GM10266 (cell line): ENCODE measurements at regions not wholly inside any gene's neighbourhood (a gene's known extent, or its start where the extent isn't known, plus 50 kb on each side); places are given as distances from the start of the nearest gene placed in this dataset.
A peak's percentile ranks its signal among the peaks of the same experiment; 100 is the strongest.

ENCODE experiments used
- DNase-seq: peaks from one replicate; pipeline ENCODE4 v3.0.0; 2012; ENCODE audit errors: extremely low spot score
- TF ChIP-seq, protein P1 (sequence below): IDR thresholded peaks from 2 replicates; pipeline ENCODE4 v1.5.1; 2012; ENCODE audit warnings: mild to moderate bottlenecking, low read depth; ENCODE audit not compliant: control insufficient read depth, insufficient read depth; ENCODE audit errors: missing control alignments

DNA sequence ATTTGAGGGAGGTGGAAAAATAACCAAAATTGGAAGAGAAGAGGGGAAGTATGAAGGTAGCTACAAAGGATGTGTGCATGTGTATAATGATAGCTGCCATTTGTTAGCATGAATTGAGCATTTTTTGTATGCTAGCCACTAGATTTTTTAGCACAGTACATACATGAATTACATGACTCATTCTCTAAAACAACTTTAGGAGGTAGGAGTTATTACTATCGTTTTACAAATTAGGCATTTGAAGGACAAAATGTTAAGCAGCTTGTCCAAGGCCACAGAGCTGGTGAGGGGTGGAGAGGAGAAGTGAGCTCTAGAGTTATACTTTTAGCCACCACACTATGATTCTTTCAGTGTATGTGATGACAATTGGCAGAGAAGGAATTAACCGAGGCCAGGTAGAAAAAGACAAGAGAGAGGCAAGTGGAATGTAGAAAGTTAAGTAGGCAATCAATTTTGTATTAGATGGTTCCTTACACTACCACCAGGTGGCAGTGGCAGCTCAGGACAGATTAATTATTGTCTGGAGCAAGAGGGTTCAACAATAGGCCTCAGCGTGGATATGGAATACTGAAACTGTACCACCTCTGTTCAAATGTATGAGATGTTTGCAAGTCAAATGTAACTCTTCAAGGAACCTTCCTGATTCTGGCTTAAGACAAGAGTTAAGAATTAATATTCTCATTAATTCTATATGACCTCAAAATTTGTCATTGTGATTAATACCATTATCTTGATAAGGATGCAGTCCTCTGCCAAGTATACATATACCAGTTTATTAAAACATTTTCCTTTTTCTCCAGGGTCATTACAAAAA, 128.0 kb downstream of the MBL2 start:
- TF ChIP-seq, protein P1, sequence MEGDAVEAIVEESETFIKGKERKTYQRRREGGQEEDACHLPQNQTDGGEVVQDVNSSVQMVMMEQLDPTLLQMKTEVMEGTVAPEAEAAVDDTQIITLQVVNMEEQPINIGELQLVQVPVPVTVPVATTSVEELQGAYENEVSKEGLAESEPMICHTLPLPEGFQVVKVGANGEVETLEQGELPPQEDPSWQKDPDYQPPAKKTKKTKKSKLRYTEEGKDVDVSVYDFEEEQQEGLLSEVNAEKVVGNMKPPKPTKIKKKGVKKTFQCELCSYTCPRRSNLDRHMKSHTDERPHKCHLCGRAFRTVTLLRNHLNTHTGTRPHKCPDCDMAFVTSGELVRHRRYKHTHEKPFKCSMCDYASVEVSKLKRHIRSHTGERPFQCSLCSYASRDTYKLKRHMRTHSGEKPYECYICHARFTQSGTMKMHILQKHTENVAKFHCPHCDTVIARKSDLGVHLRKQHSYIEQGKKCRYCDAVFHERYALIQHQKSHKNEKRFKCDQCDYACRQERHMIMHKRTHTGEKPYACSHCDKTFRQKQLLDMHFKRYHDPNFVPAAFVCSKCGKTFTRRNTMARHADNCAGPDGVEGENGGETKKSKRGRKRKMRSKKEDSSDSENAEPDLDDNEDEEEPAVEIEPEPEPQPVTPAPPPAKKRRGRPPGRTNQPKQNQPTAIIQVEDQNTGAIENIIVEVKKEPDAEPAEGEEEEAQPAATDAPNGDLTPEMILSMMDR: peak; percentile 69
- peak; percentile 22 for DNase-seq

DNA sequence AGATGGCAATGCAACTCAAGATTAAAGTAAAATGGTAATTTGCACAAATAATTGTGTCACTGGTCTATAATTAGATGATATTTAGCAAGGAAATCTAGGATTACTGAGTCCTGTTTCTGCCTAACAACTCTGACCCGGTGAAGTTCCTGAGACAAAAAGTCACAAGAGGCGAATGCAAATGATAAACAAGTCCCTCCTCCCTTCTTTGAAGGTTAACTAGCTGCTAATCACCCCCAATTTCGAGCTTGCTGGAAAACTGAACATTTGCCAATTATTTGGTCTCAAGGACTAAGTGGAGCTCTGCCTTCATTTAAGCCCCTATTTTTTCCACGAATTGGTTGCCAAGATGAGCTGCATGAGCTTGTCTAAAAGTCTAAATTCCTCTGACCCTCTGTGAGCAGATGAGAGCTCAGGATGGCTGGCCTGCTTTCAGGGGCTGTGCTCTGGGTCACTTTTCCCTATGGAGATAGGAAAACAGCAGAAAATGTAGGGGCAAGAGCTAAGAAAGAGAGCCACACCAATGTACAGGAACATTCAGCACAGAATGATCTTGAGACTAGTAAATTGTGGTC, 127.3 kb downstream of the MBL2 start:
- TF ChIP-seq, protein P1: no peak
- DNase-seq: no peak

DNA sequence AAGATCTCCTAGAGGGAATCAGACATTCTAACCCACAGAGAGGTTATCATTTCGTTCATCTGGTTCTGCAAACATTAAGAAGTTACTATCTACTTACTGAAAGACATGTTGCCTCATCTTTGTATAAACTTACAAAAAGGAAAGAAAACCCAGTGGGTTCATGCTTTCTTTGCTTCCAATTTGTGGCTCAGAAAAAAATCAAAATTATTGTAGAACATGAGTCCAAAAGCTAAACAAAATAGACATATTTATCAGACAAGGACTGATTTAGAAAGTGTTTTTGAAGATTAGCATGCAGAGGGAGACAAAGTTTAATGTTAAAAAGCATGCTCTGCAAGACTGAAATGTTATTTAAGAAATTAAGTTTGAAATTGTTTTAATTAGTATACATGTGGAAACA, 123.1 kb downstream of the MBL2 start:
- DNase-seq: no peak

DNA sequence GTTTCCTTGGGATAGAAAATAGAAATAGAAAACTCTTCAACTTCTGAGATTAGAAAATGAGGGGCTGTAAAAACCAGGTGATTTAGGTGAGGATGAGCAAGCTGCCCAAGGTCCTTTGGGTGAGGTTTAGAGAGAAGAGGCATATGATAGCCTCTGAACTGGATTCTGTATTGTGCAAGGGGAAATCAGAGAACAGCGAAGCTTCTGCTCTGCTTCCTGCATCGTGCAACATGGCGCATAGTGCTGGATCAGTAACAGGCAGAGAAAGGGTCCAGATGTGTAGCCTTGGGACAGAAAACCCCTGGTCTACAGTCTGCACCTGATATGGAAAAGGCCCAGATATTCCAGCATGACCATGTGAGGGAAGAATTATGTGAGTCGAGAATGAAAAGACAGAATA, 121.7 kb downstream of the MBL2 start:
- no peak for DNase-seq
- TF ChIP-seq, protein P1: no peak

More for the DNA sequence above, 123.1 kb downstream of the MBL2 start:
- TF ChIP-seq, protein P1: no peak

DNA sequence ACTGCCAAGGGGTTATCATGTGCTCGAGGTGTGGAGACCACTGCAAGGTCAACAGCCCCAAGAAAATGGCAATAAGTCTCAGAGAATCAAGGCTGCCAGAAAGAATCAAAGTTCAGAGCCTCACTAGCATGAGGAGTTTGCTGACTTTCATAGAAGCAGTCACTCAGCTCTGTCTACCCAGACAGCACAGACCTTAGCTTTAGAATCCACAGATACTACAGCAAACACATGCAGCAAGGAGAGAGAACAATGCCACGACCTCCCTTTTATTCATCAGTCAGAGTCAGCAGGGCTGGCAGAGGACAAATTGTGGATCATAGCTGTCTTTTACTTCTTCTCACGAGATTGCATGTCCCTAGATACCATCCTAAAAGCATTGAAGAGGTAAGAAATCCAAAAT, 121.3 kb downstream of the MBL2 start:
- TF ChIP-seq, protein P1: no peak
- DNase-seq: no peak

DNA sequence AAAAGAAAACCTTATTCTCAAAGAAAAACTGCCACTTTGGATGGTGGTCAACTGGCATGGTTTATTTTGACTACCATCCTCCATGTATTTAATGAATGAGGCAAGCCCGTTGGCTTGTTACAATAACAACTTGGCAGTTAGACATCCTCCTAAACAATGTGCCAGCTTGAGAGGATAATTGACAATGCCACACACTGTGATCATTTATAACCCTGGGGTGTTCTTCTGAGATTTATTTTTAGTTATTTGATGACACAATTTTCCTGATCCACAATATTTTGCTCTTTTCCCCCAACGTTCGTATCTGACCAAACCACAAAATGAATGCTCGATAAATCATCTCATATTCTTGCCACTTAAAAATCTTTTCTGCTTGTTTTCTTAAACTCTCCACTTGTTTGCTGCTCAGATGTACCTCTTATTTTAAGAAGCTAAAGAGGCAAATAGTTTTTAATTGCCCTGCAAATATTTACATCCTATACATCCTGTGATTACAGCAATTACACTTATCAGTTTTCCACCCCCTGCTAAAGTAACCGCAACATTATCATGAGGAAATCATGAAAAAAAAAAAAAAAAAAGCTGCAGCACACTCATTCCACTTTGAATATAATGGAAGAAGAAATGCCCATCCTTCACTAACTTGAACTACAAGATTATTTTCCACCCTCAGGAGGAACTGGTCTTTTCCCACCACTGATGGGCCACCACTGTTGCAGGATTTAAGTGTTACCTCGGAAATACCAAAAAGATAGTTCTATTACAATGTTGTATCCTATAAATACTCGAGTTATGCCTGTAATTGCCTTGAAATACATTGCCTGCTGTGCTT, 119.9 kb downstream of the MBL2 start:
- TF ChIP-seq, protein P1: no peak
- no peak for DNase-seq
